GM23338 (cell line): ENCODE measurements at regions not wholly inside any gene's neighbourhood (a gene's known extent, or its start where the extent isn't known, plus 50 kb on each side); places are given as distances from the start of the nearest gene placed in this dataset.

ENCODE experiments used
- ATAC-seq: fragments of 200-7000 bp; cut with Tn5 transposase; 3 replicates; pipeline ENCODE4 v1.9.1; 2020
- DNase-seq: peaks from one replicate; pipeline ENCODE4 v3.0.0-alpha.2; 2015; ENCODE audit warnings: low spot score
- H2AFZ ChIP-seq: fragments of 200-600 bp; sonication (generic); 2 replicates; pipeline ENCODE4 v1.8.0; 2016; ENCODE audit warnings: antibody characterized with exemption, mild to moderate bottlenecking, moderate library complexity
- H3F3A ChIP-seq: fragments of 200-600 bp; sonication (generic); replicated peaks from 2 replicates; pipeline ENCODE4 v1.8.0; 2017; ENCODE audit warnings: antibody characterized with exemption, mixed run types, low read depth
- H3K27ac ChIP-seq: fragments of 200-600 bp; sonication (generic); 2 replicates; pipeline ENCODE4 v1.6.1; 2016; ENCODE audit warnings: low read depth
- H3K27me3 ChIP-seq: fragments of 200-600 bp; sonication (generic); 2 replicates; pipeline ENCODE4 v1.8.0; 2016; ENCODE audit warnings: mild to moderate bottlenecking, mixed run types, moderate library complexity; ENCODE audit not compliant: insufficient read depth
- H3K36me3 ChIP-seq: fragments of 200-600 bp; sonication (generic); 2 replicates; pipeline ENCODE4 v1.8.0; 2016; ENCODE audit warnings: mild to moderate bottlenecking; ENCODE audit not compliant: insufficient read depth
- H3K4me1 ChIP-seq: fragments of 200-600 bp; sonication (generic); 2 replicates; pipeline ENCODE4 v1.8.0; 2016; ENCODE audit warnings: mild to moderate bottlenecking, moderate library complexity; ENCODE audit not compliant: insufficient read depth
- H3K4me2 ChIP-seq: fragments of 200-600 bp; sonication (generic); 2 replicates; pipeline ENCODE4 v1.7.1; 2017; ENCODE audit warnings: mixed run types
- H3K4me3 ChIP-seq: fragments of 200-600 bp; sonication (generic); 2 replicates; pipeline ENCODE4 v1.6.1; 2016; ENCODE audit warnings: mixed run types
- H3K79me2 ChIP-seq: fragments of 200-600 bp; sonication (generic); replicated peaks from 2 replicates; pipeline ENCODE4 v1.8.0; 2017; ENCODE audit warnings: mild to moderate bottlenecking; ENCODE audit not compliant: insufficient read depth
- H3K9me2 ChIP-seq: fragments of 200-600 bp; sonication (generic); 2 replicates; pipeline ENCODE4 v1.8.0; 2017; ENCODE audit not compliant: insufficient read depth
- H4K20me1 ChIP-seq: fragments of 200-600 bp; sonication (generic); replicated peaks from 2 replicates; pipeline ENCODE4 v1.8.0; 2017; ENCODE audit warnings: mild to moderate bottlenecking; ENCODE audit not compliant: insufficient read depth
- H3K27ac Mint-ChIP-seq: 2 replicates; pipeline ENCODE4 v1.8.0; 2020; ENCODE audit warnings: inconsistent platforms, mild to moderate bottlenecking, moderate library complexity, mixed read lengths
- H3K27me3 Mint-ChIP-seq: 3 replicates; pipeline ENCODE4 v1.8.0; 2022; ENCODE audit warnings: low read depth, mild to moderate bottlenecking, moderate library complexity, mixed read lengths, inconsistent platforms; ENCODE audit not compliant: insufficient read depth, poor library complexity
- H3K36me3 Mint-ChIP-seq: 3 replicates; pipeline ENCODE4 v1.8.0; 2021; ENCODE audit warnings: low read depth, mild to moderate bottlenecking, inconsistent platforms, moderate library complexity, mixed read lengths
- H3K4me1 Mint-ChIP-seq: 3 replicates; pipeline ENCODE4 v1.8.0; 2020; ENCODE audit warnings: mild to moderate bottlenecking, inconsistent platforms, mixed read lengths
- H3K4me3 Mint-ChIP-seq: 3 replicates; pipeline ENCODE4 v1.8.0; 2021; ENCODE audit warnings: moderate library complexity, mild to moderate bottlenecking, inconsistent platforms, mixed read lengths
- H3K9me3 Mint-ChIP-seq: 3 replicates; pipeline ENCODE4 v1.8.0; 2020; ENCODE audit warnings: moderate library complexity, mild to moderate bottlenecking, inconsistent platforms, mixed read lengths
- CREB1 ChIP-seq: fragments of 250-450 bp; sonication (Bioruptor Pico); IDR thresholded peaks from 2 replicates; pipeline ENCODE4 v1.5.0; 2020; ENCODE audit warnings: low read depth, mild to moderate bottlenecking, moderate library complexity
- EZH2 ChIP-seq: fragments of 200-600 bp; sonication (generic); IDR thresholded peaks from one replicate; pipeline ENCODE4 v1.8.0; 2017; ENCODE audit warnings: antibody characterized with exemption, mild to moderate bottlenecking, low read depth; ENCODE audit not compliant: unreplicated experiment
- EZH2phosphoT487 ChIP-seq: fragments of 200-600 bp; sonication (generic); IDR thresholded peaks from one replicate; pipeline ENCODE4 v1.8.1; 2018; ENCODE audit warnings: antibody characterized with exemption; ENCODE audit not compliant: unreplicated experiment
- NANOG ChIP-seq: IDR thresholded peaks from 2 replicates; pipeline ENCODE4 v1.6.1; 2016; ENCODE audit warnings: antibody characterized with exemption, borderline replicate concordance
- POLR2AphosphoS5 ChIP-seq: IDR thresholded peaks from 2 replicates; pipeline ENCODE4 v1.6.1; 2016; ENCODE audit warnings: antibody characterized with exemption, low read depth
- STAT1 ChIP-seq: IDR thresholded peaks from one replicate; pipeline ENCODE4 v1.6.1; 2016; ENCODE audit warnings: antibody characterized with exemption; ENCODE audit not compliant: unreplicated experiment
- ZNF114 ChIP-seq: fragments of 250-450 bp; sonication (Bioruptor Pico); IDR thresholded peaks from 2 replicates; pipeline ENCODE4 v1.5.0; 2020; ENCODE audit warnings: mild to moderate bottlenecking, moderate library complexity
- ZNF331 ChIP-seq: fragments of 250-450 bp; sonication (Bioruptor Pico); IDR thresholded peaks from 2 replicates; pipeline ENCODE4 v1.5.0; 2020; ENCODE audit warnings: low read depth, mild to moderate bottlenecking, moderate library complexity
- TF ChIP-seq, protein P1 (sequence below): fragments of 250-450 bp; sonication (Bioruptor Pico); IDR thresholded peaks from 2 replicates; pipeline ENCODE4 v1.5.0; 2020; ENCODE audit warnings: mild to moderate bottlenecking, moderate library complexity
- TF ChIP-seq, protein P2 (sequence below): IDR thresholded peaks from 2 replicates; pipeline ENCODE4 v1.6.1; 2016; ENCODE audit warnings: antibody characterized with exemption
- TF ChIP-seq, protein P3 (sequence below): IDR thresholded peaks from one replicate; pipeline ENCODE4 v1.6.1; 2018; ENCODE audit warnings: antibody characterized with exemption; ENCODE audit not compliant: unreplicated experiment

DNA sequence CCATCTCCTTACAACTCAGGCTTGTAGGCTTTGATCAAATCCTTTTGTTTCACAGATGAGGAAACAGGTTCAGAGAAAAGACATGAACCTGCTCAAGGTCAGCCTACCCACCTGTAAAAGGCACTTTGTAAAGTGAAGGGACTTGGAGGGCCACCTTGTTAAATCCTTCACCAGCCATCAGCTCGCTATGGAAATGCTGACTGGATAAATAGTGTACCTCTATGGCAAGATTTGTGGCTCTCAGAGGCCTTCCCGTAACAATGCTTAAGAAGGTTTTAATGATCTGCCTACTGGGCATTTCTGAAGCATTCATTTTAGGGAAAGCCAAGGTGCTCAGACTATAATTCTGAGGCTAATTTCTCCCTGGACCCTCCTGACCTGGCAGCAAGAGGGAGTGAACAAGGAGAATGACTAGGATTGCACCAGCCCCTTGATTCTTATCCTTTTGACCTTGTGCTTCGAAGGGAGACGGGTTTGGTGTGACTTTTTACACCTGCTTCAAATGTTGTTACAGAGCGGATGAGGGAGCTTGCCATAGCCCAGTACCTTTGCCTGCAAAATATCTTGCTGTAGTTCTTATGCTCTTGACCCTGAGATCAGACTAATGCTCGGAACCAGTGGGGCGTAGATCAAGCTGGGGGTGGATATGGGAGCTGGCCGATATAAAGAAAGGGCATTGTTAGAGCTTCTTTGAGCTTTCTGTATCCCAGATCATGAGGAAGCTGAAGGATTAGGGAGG lies 90.9 kb upstream of the CXCR4 start (continued):
- TF ChIP-seq, protein P1, sequence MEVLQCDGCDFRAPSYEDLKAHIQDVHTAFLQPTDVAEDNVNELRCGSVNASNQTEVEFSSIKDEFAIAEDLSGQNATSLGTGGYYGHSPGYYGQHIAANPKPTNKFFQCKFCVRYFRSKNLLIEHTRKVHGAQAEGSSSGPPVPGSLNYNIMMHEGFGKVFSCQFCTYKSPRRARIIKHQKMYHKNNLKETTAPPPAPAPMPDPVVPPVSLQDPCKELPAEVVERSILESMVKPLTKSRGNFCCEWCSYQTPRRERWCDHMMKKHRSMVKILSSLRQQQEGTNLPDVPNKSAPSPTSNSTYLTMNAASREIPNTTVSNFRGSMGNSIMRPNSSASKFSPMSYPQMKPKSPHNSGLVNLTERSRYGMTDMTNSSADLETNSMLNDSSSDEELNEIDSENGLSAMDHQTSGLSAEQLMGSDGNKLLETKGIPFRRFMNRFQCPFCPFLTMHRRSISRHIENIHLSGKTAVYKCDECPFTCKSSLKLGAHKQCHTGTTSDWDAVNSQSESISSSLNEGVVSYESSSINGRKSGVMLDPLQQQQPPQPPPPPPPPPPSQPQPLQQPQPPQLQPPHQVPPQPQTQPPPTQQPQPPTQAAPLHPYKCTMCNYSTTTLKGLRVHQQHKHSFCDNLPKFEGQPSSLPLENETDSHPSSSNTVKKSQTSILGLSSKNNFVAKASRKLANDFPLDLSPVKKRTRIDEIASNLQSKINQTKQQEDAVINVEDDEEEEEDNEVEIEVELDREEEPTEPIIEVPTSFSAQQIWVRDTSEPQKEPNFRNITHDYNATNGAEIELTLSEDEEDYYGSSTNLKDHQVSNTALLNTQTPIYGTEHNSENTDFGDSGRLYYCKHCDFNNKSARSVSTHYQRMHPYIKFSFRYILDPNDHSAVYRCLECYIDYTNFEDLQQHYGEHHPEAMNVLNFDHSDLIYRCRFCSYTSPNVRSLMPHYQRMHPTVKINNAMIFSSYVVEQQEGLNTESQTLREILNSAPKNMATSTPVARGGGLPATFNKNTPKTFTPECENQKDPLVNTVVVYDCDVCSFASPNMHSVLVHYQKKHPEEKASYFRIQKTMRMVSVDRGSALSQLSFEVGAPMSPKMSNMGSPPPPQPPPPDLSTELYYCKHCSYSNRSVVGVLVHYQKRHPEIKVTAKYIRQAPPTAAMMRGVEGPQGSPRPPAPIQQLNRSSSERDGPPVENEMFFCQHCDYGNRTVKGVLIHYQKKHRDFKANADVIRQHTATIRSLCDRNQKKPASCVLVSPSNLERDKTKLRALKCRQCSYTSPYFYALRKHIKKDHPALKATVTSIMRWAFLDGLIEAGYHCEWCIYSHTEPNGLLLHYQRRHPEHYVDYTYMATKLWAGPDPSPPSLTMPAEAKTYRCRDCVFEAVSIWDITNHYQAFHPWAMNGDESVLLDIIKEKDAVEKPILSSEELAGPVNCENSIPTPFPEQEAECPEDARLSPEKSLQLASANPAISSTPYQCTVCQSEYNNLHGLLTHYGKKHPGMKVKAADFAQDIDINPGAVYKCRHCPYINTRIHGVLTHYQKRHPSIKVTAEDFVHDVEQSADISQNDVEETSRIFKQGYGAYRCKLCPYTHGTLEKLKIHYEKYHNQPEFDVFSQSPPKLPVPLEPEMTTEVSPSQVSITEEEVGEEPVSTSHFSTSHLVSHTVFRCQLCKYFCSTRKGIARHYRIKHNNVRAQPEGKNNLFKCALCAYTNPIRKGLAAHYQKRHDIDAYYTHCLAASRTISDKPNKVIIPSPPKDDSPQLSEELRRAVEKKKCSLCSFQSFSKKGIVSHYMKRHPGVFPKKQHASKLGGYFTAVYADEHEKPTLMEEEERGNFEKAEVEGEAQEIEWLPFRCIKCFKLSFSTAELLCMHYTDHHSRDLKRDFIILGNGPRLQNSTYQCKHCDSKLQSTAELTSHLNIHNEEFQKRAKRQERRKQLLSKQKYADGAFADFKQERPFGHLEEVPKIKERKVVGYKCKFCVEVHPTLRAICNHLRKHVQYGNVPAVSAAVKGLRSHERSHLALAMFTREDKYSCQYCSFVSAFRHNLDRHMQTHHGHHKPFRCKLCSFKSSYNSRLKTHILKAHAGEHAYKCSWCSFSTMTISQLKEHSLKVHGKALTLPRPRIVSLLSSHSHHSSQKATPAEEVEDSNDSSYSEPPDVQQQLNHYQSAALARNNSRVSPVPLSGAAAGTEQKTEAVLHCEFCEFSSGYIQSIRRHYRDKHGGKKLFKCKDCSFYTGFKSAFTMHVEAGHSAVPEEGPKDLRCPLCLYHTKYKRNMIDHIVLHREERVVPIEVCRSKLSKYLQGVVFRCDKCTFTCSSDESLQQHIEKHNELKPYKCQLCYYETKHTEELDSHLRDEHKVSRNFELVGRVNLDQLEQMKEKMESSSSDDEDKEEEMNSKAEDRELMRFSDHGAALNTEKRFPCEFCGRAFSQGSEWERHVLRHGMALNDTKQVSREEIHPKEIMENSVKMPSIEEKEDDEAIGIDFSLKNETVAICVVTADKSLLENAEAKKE (CRISPR knock-in tag), result no peak
- no peak for TF ChIP-seq EZH2phosphoT487
- TF ChIP-seq NANOG, result no peak
- TF ChIP-seq EZH2, result no peak
- TF ChIP-seq ZNF331 (CRISPR knock-in tag), result no peak
- TF ChIP-seq, protein P2, sequence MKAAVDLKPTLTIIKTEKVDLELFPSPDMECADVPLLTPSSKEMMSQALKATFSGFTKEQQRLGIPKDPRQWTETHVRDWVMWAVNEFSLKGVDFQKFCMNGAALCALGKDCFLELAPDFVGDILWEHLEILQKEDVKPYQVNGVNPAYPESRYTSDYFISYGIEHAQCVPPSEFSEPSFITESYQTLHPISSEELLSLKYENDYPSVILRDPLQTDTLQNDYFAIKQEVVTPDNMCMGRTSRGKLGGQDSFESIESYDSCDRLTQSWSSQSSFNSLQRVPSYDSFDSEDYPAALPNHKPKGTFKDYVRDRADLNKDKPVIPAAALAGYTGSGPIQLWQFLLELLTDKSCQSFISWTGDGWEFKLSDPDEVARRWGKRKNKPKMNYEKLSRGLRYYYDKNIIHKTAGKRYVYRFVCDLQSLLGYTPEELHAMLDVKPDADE, result no peak

DNA sequence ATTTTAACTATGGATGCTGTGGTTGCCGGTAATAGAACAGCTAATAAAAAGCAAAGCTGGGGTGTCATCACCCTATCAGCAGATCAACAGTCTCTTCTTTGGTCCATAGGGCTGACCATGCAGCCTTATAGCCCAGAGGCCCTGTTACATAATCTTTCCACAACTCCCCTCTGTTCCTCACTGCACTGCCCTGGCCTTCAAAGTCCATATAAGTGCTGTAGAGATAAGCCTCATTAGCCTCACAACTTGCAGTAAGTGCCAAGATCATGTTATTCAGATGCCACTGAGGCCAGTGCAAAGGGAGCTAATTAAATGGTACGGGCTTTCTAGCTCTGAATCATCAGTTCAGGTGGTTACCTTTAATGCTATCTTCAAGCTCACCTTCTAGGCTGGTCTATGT lies 89.7 kb upstream of the CXCR4 start:
- no peaks in the 10 kb centered on the region; the same call in 1 of the 2 replicates for H3K36me3 ChIP-seq
- no peak overlapping the region for H3K4me3 ChIP-seq
- no peak for ATAC-seq
- Mint-ChIP-seq H3K4me3 (no peak overlapping the region), H3K36me3 (peaks cover 3% of the 10 kb centered on the region; the same call in 1 of the 3 replicates), H3K27ac (no peak overlapping the region), H3K9me3 (peaks cover 12% of the 10 kb centered on the region), H3K27me3 (peaks cover 2% of the 10 kb centered on the region), H3K4me1 (no peaks in the 10 kb centered on the region)
- no peaks in the 10 kb centered on the region for H4K20me1 ChIP-seq
- no peaks in the 10 kb centered on the region for H3K4me1 ChIP-seq
- no peak overlapping the region for H3K4me2 ChIP-seq
- no peaks in the 10 kb centered on the region for H3K27me3 ChIP-seq
- DNase-seq, result no peak
- H3K27ac ChIP-seq, result no peak overlapping the region
- no peaks in the 10 kb centered on the region for H3F3A ChIP-seq
- H2AFZ ChIP-seq, result no peak overlapping the region
- H3K79me2 ChIP-seq, result no peaks in the 10 kb centered on the region
- peaks cover 21% of the 10 kb centered on the region; the same call in 1 of the 2 replicates for H3K9me2 ChIP-seq
- TF ChIP-seq, protein P3, sequence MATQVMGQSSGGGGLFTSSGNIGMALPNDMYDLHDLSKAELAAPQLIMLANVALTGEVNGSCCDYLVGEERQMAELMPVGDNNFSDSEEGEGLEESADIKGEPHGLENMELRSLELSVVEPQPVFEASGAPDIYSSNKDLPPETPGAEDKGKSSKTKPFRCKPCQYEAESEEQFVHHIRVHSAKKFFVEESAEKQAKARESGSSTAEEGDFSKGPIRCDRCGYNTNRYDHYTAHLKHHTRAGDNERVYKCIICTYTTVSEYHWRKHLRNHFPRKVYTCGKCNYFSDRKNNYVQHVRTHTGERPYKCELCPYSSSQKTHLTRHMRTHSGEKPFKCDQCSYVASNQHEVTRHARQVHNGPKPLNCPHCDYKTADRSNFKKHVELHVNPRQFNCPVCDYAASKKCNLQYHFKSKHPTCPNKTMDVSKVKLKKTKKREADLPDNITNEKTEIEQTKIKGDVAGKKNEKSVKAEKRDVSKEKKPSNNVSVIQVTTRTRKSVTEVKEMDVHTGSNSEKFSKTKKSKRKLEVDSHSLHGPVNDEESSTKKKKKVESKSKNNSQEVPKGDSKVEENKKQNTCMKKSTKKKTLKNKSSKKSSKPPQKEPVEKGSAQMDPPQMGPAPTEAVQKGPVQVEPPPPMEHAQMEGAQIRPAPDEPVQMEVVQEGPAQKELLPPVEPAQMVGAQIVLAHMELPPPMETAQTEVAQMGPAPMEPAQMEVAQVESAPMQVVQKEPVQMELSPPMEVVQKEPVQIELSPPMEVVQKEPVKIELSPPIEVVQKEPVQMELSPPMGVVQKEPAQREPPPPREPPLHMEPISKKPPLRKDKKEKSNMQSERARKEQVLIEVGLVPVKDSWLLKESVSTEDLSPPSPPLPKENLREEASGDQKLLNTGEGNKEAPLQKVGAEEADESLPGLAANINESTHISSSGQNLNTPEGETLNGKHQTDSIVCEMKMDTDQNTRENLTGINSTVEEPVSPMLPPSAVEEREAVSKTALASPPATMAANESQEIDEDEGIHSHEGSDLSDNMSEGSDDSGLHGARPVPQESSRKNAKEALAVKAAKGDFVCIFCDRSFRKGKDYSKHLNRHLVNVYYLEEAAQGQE, result no peak
- TF ChIP-seq POLR2AphosphoS5, result no peak
- no peak for TF ChIP-seq ZNF114 (CRISPR knock-in tag)
- TF ChIP-seq CREB1, result no peak
- no peak for TF ChIP-seq STAT1
- TF ChIP-seq EZH2phosphoT487, result no peak
- TF ChIP-seq, protein P2, result no peak
